HepG2 (cell line): ENCODE measurements at regions not wholly inside any gene's neighbourhood (a gene's known extent, or its start where the extent isn't known, plus 50 kb on each side); places are given as distances from the start of the nearest gene placed in this dataset.

ENCODE experiments used
- ATAC-seq: fragments of 200-7000 bp; cut with Tn5 transposase; 3 replicates; pipeline ENCODE4 v1.9.1; 2020; ENCODE audit warnings: mild to moderate bottlenecking, moderate library complexity
- BruUV-seq: library from RNA; stranded (reverse); fragments of 400-500 nt; replicated peaks from 2 replicates; lab custom pipeline; 2021; lab: Mats Ljungman, UMichigan
- CTCF ChIA-PET: fragments of 300-600 bp; formaldehyde crosslinking; extraction: SDS; loops from one replicate; lab custom pipeline; 2021; ENCODE audit warnings: low total read pairs, inconsistent platforms, low intra/inter-chr PET ratio; lab: Yijun Ruan, JAX
- POLR2A ChIA-PET: fragments of 350-600 bp; sonication (Branson Sonifier 250); formaldehyde crosslinking; loops from one replicate; lab custom pipeline; 2020; ENCODE audit warnings: antibody characterized with exemption, inconsistent platforms; lab: Yijun Ruan, JAX
- DNase-seq: peaks from one replicate; pipeline ENCODE4 v3.0.0-alpha.2; 2015; ENCODE audit warnings: low spot score
- FAIRE-seq: peaks from 3 replicates; lab custom pipeline; 2011; peaks lifted over from hg19 to GRCh38; lab: Jason Lieb, UNC
- H2AFZ ChIP-seq: one replicate; pipeline ENCODE4 v1.6.1; 2011; ENCODE audit warnings: low read length, inconsistent platforms
- H3K27ac ChIP-seq: fragments of 300-600 bp; 3 replicates; pipeline ENCODE4 v1.8.0; 2011; ENCODE audit warnings: mixed run types, mild to moderate bottlenecking, mixed read lengths, low read length, inconsistent platforms; ENCODE audit not compliant: insufficient read depth; ENCODE audit errors: extremely low read length
- H3K27me3 ChIP-seq, 2 experiments: fragments of 200-600 bp in 1 of 2; 2 replicates in 1 of 2; 3 replicates in 1 of 2; pipeline versions ENCODE4 v1.6.0 to v1.8.0; 2011; ENCODE audit warnings: low read length in 2 of 2, mild to moderate bottlenecking in 2 of 2, moderate library complexity in 2 of 2, inconsistent platforms in 1 of 2; ENCODE audit not compliant: insufficient read depth in 2 of 2, control insufficient read depth in 1 of 2
- H3K36me3 ChIP-seq, 2 experiments: fragments of 200-600 bp in 1 of 2; replicated peaks in 1 of 2; 2 replicates in 1 of 2; 3 replicates in 1 of 2; pipeline versions ENCODE4 v1.5.1 to v1.8.0; 2011; ENCODE audit warnings: low read length in 2 of 2, inconsistent platforms in 1 of 2; ENCODE audit not compliant: insufficient read depth in 2 of 2, control insufficient read depth in 1 of 2
- H3K4me1 ChIP-seq: 2 replicates; pipeline ENCODE4 v1.5.1; 2012; ENCODE audit warnings: low read length, inconsistent platforms; ENCODE audit not compliant: insufficient read depth
- H3K4me2 ChIP-seq: 2 replicates; pipeline ENCODE4 v1.6.0; 2011; ENCODE audit warnings: low read depth, low read length, inconsistent platforms
- H3K4me3 ChIP-seq, 3 experiments: fragments of 200-600 bp in 1 of 3; sonication (generic), shearing (Covaris generic) in 1 of 3; replicated peaks in 1 of 3; 2 replicates each; pipeline ENCODE4 v1.5.1; 2011 to 2016; ENCODE audit warnings: low read length in 3 of 3, inconsistent platforms in 2 of 3, low read depth in 2 of 3, mild to moderate bottlenecking in 2 of 3, control low read depth in 1 of 3, mixed read lengths in 1 of 3; ENCODE audit not compliant: insufficient read depth in 1 of 3
- H3K79me2 ChIP-seq: one replicate; pipeline ENCODE4 v1.6.1; 2011; ENCODE audit warnings: low read length, inconsistent platforms; ENCODE audit not compliant: insufficient read depth
- H3K9ac ChIP-seq: 2 replicates; pipeline ENCODE4 v1.6.0; 2011; ENCODE audit warnings: mild to moderate bottlenecking, low read depth, low read length, inconsistent platforms; ENCODE audit not compliant: insufficient read depth
- H3K9me3 ChIP-seq: 2 replicates; pipeline ENCODE4 v1.5.1; 2012; ENCODE audit warnings: mild to moderate bottlenecking, low read length
- H4K20me1 ChIP-seq: 2 replicates; pipeline ENCODE4 v1.6.0; 2011; ENCODE audit warnings: inconsistent platforms, mild to moderate bottlenecking, low read length, moderate library complexity; ENCODE audit not compliant: insufficient read depth
- EHMT2 ChIP-seq: fragments of 200-600 bp; sonication (generic); IDR thresholded peaks from 2 replicates; pipeline ENCODE4 v1.7.0; 2017; ENCODE audit warnings: antibody characterized with exemption, low read depth, low read length, borderline replicate concordance
- HCFC1 ChIP-seq: fragments of 150-350 bp; IDR thresholded peaks from 2 replicates; pipeline ENCODE4 v1.6.1; 2014; ENCODE audit warnings: low read depth, low read length
- HIVEP1 ChIP-seq: sonication (generic); formaldehyde crosslinking; IDR thresholded peaks from 2 replicates; pipeline ENCODE4 v1.4.0; 2020; ENCODE audit warnings: mild to moderate bottlenecking, missing genetic modification reagents
- KLF9 ChIP-seq: IDR thresholded peaks from 2 replicates; pipeline ENCODE4 v1.6.1; 2016; ENCODE audit warnings: low read depth
- MBD4 ChIP-seq: IDR thresholded peaks from 2 replicates; pipeline ENCODE4 v1.6.1; 2012; ENCODE audit warnings: low read length, inconsistent platforms, borderline replicate concordance
- PHB2 ChIP-seq: fragments of 450-650 bp; IDR thresholded peaks from 2 replicates; pipeline ENCODE4 v1.6.1; 2018; ENCODE audit not compliant: partially characterized antibody
- POGZ ChIP-seq: sonication (generic); formaldehyde crosslinking; IDR thresholded peaks from 2 replicates; pipeline ENCODE4 v1.4.0; 2020; ENCODE audit warnings: mild to moderate bottlenecking, missing genetic modification reagents
- ZNF382 ChIP-seq: sonication (generic); formaldehyde crosslinking; IDR thresholded peaks from 2 replicates; pipeline ENCODE4 v1.5.0; 2020; ENCODE audit warnings: missing genetic modification reagents, mild to moderate bottlenecking, borderline replicate concordance
- ZNF709 ChIP-seq: sonication (generic); formaldehyde crosslinking; IDR thresholded peaks from 2 replicates; pipeline ENCODE4 v1.5.0; 2020; ENCODE audit warnings: mild to moderate bottlenecking, missing genetic modification reagents
- WGBS: methylation state at CpG from one replicate; pipeline ENCODE4 v1.1.6; 2017; ENCODE audit warnings: low lambda C conversion rate; 5-methylcytosine and 5-hydroxymethylcytosine counted together
- in situ Hi-C: cut with HindIII; loops from 2 replicates; pipeline ENCODE4 v1.10.0; 2017; ENCODE audit warnings: low pct_unique_long_range_greater_than_20kb; ENCODE audit not compliant: extremely low pct_ligation_motif_present
- intact Hi-C: fragments of 100-400 bp; cut with micrococcal nuclease; formaldehyde crosslinking; loops from one replicate; pipeline ENCODE4 v1.10.0; 2022; ENCODE audit not compliant: unreplicated experiment
- TF ChIP-seq, protein P1 (sequence below): sonication (generic); formaldehyde crosslinking; IDR thresholded peaks from 2 replicates; pipeline ENCODE4 v1.5.0; 2020; ENCODE audit warnings: mild to moderate bottlenecking, missing genetic modification reagents
- TF ChIP-seq, protein P2 (sequence below): sonication (generic); formaldehyde crosslinking; conservative IDR thresholded peaks from 2 replicates; pipeline ENCODE4 v1.4.0; 2020; ENCODE audit warnings: missing genetic modification reagents
- TF ChIP-seq, protein P3 (sequence below): sonication (generic); formaldehyde crosslinking; IDR thresholded peaks from 2 replicates; pipeline ENCODE4 v1.9.0; 2022; ENCODE audit warnings: missing genetic modification reagents, mild to moderate bottlenecking, borderline replicate concordance
- TF ChIP-seq, protein P4 (sequence below): sonication (generic); formaldehyde crosslinking; IDR thresholded peaks from 2 replicates; pipeline ENCODE4 v1.5.1; 2020; ENCODE audit warnings: mild to moderate bottlenecking, moderate library complexity, missing genetic modification reagents

DNA sequence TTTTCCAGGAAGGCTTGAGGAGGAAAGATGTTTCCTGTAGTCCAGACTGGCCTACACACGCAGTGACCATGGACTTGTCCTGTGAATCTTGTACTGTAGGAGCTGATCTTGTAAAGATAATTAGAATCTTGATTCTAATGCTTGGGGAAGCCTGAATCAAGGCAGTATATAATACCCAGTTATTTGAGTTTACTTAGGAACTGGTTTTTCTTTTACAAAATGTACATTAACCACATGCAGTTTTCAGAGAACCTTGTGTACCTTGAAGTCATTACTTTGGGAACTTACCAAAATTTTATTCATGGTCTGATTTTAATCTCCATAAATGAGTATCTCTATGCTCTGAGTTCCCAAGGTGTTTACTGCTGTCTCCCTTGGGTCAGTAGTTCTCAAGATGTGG lies 439.9 kb upstream of the AZI2 start:
- no peak overlapping the region for H3K9ac ChIP-seq
- DNase-seq = no peak
- H3K4me2 ChIP-seq = no peak overlapping the region
- H3K9me3 ChIP-seq = no peaks in the 10 kb centered on the region
- FAIRE-seq = no peak
- H3K79me2 ChIP-seq = no peaks in the 10 kb centered on the region
- in situ Hi-C loops (no loop called here), intact Hi-C loops (no loop called here)
- POLR2A ChIA-PET = no interaction called here
- H3K4me1 ChIP-seq = no peaks in the 10 kb centered on the region
- no peak overlapping the region for H2AFZ ChIP-seq
- TF ChIP-seq PHB2 (no peak), KLF9 (CRISPR knock-in tag) (no peak), HCFC1 (no peak), POGZ (CRISPR knock-in tag) (no peak), ZNF382 (no peak), MBD4 (no peak), ZNF709 (CRISPR knock-in tag) (no peak), EHMT2 (no peak), HIVEP1 (CRISPR knock-in tag) (no peak)
- TF ChIP-seq, protein P1, sequence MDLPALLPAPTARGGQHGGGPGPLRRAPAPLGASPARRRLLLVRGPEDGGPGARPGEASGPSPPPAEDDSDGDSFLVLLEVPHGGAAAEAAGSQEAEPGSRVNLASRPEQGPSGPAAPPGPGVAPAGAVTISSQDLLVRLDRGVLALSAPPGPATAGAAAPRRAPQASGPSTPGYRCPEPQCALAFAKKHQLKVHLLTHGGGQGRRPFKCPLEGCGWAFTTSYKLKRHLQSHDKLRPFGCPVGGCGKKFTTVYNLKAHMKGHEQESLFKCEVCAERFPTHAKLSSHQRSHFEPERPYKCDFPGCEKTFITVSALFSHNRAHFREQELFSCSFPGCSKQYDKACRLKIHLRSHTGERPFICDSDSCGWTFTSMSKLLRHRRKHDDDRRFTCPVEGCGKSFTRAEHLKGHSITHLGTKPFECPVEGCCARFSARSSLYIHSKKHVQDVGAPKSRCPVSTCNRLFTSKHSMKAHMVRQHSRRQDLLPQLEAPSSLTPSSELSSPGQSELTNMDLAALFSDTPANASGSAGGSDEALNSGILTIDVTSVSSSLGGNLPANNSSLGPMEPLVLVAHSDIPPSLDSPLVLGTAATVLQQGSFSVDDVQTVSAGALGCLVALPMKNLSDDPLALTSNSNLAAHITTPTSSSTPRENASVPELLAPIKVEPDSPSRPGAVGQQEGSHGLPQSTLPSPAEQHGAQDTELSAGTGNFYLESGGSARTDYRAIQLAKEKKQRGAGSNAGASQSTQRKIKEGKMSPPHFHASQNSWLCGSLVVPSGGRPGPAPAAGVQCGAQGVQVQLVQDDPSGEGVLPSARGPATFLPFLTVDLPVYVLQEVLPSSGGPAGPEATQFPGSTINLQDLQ (CRISPR knock-in tag) = no peak
- TF ChIP-seq, protein P2, sequence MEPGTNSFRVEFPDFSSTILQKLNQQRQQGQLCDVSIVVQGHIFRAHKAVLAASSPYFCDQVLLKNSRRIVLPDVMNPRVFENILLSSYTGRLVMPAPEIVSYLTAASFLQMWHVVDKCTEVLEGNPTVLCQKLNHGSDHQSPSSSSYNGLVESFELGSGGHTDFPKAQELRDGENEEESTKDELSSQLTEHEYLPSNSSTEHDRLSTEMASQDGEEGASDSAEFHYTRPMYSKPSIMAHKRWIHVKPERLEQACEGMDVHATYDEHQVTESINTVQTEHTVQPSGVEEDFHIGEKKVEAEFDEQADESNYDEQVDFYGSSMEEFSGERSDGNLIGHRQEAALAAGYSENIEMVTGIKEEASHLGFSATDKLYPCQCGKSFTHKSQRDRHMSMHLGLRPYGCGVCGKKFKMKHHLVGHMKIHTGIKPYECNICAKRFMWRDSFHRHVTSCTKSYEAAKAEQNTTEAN (CRISPR knock-in tag) = no peak
- TF ChIP-seq, protein P3, sequence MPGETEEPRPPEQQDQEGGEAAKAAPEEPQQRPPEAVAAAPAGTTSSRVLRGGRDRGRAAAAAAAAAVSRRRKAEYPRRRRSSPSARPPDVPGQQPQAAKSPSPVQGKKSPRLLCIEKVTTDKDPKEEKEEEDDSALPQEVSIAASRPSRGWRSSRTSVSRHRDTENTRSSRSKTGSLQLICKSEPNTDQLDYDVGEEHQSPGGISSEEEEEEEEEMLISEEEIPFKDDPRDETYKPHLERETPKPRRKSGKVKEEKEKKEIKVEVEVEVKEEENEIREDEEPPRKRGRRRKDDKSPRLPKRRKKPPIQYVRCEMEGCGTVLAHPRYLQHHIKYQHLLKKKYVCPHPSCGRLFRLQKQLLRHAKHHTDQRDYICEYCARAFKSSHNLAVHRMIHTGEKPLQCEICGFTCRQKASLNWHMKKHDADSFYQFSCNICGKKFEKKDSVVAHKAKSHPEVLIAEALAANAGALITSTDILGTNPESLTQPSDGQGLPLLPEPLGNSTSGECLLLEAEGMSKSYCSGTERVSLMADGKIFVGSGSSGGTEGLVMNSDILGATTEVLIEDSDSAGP = no peak
- TF ChIP-seq, protein P4, sequence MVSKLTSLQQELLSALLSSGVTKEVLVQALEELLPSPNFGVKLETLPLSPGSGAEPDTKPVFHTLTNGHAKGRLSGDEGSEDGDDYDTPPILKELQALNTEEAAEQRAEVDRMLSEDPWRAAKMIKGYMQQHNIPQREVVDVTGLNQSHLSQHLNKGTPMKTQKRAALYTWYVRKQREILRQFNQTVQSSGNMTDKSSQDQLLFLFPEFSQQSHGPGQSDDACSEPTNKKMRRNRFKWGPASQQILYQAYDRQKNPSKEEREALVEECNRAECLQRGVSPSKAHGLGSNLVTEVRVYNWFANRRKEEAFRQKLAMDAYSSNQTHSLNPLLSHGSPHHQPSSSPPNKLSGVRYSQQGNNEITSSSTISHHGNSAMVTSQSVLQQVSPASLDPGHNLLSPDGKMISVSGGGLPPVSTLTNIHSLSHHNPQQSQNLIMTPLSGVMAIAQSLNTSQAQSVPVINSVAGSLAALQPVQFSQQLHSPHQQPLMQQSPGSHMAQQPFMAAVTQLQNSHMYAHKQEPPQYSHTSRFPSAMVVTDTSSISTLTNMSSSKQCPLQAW (CRISPR knock-in tag) = no peak
- TF ChIP-seq, all 625 proteins: peak for 0
- no peaks in the 10 kb centered on the region for H3K27me3 ChIP-seq
- no peak overlapping the region for H3K27ac ChIP-seq
- H3K36me3 ChIP-seq = no peaks in the 10 kb centered on the region
- WGBS = 0% methylated on average over 1 of the region's 1 CpG
- BruUV-seq = no TSS peak
- no peaks in the 10 kb centered on the region for H4K20me1 ChIP-seq
- H3K4me3 ChIP-seq = no peak overlapping the region
- CTCF ChIA-PET = no interaction called here
- no peak for ATAC-seq
